ENCODE measurements at regions not wholly inside any gene's neighbourhood (a gene's known extent, or its start where the extent isn't known, plus 50 kb on each side); places are given as distances from the start of the nearest gene placed in this dataset.

- TF ChIP-seq EGR1 (IDR thresholded peaks at IDR 0.05) = no peak
- no peak for TF ChIP-seq TEAD4 (IDR thresholded peaks at IDR 0.05)
- no peak for TF ChIP-seq RAD21 (IDR thresholded peaks at IDR 0.05; ENCODE audit: low read depth)
- no peak for TF ChIP-seq ZBTB7A (IDR thresholded peaks at IDR 0.05; ENCODE audit: low read depth)
- no peak for TF ChIP-seq CEBPB (IDR thresholded peaks at IDR 0.05)
- TF ChIP-seq NFIC (IDR thresholded peaks at IDR 0.05) = no peak
- no peak for TF ChIP-seq CREB1 (IDR thresholded peaks at IDR 0.05; ENCODE audit: low read depth)
- no peak for TF ChIP-seq FOXM1 (IDR thresholded peaks at IDR 0.05; ENCODE audit: borderline replicate concordance, low read depth)
- no peak for TF ChIP-seq TAF1 (IDR thresholded peaks at IDR 0.05; ENCODE audit: low read depth)
- TF ChIP-seq EP300 (IDR thresholded peaks at IDR 0.05; ENCODE audit: borderline replicate concordance) = no peak
- TF ChIP-seq REST (IDR thresholded peaks at IDR 0.05; ENCODE audit: low read depth) = no peak
- TF ChIP-seq TCF12 (IDR thresholded peaks at IDR 0.05; ENCODE audit: low read depth) = no peak
- TF ChIP-seq YY1 (IDR thresholded peaks at IDR 0.05; ENCODE audit: low read depth) = no peak
- TF ChIP-seq, protein P1, sequence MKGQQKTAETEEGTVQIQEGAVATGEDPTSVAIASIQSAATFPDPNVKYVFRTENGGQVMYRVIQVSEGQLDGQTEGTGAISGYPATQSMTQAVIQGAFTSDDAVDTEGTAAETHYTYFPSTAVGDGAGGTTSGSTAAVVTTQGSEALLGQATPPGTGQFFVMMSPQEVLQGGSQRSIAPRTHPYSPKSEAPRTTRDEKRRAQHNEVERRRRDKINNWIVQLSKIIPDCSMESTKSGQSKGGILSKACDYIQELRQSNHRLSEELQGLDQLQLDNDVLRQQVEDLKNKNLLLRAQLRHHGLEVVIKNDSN (IDR thresholded peaks at IDR 0.05) = no peak
These were observed 1186.5 kb upstream of the ADGRL3 start for GRCh38 chr4:60013464-60014184.

DNA sequence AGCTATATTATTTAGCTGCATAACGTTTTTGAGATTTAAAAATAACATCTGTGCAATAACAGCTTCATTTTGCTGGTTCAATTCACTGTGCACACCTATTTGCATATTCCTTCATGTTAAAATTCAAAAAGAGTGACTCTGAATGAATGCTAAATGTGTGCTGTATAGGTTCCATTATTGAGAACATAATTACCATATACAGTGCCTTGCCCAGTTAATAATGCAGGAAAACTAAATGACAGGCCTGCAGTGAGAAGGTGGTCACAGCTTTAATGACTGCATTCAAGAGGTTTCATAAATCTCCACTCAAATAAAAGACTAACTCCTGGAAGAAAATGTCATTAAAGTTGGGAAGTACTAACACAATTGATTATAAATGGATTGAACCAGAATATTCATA lies 1183.2 kb upstream of the ADGRL3 start:
- TF ChIP-seq CEBPB (IDR thresholded peaks at IDR 0.05) (no peak), EGR1 (IDR thresholded peaks at IDR 0.05) (no peak), RAD21 (IDR thresholded peaks at IDR 0.05; ENCODE audit: low read depth) (no peak), REST (IDR thresholded peaks at IDR 0.05; ENCODE audit: low read depth) (no peak), TEAD4 (IDR thresholded peaks at IDR 0.05) (no peak), NFIC (IDR thresholded peaks at IDR 0.05) (no peak), EP300 (IDR thresholded peaks at IDR 0.05; ENCODE audit: borderline replicate concordance) (no peak), FOXM1 (IDR thresholded peaks at IDR 0.05; ENCODE audit: borderline replicate concordance, low read depth) (no peak)
- TF ChIP-seq, protein P1 (IDR thresholded peaks at IDR 0.05) = no peak

DNA sequence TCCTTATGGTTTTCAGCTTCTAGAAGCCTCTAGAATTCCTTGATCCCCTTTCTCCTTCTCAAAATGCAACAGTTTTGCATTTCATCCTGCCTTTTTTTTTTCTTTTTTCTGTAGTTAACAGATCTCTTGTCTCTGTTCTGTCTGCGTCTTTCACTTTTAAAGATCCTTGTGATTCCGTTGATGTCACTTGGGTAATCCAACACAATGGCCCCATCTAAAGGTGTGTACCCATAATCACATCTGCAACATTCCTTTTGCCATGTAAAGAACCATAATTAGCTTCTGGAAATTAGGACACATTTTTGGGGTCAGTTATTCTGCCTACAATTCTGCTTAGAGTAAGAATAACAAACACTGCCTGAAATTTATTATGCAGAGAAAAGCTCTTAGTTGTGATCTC lies 1180.9 kb upstream of the ADGRL3 start:
- TF ChIP-seq MAX (IDR thresholded peaks at IDR 0.05) (no peak), NFIC (IDR thresholded peaks at IDR 0.05) (no peak), YY1 (IDR thresholded peaks at IDR 0.05; ENCODE audit: low read depth) (no peak), CEBPB (IDR thresholded peaks at IDR 0.05) (no peak), EGR1 (IDR thresholded peaks at IDR 0.05) (no peak), CREB1 (IDR thresholded peaks at IDR 0.05; ENCODE audit: low read depth) (no peak), ZBTB7A (IDR thresholded peaks at IDR 0.05; ENCODE audit: low read depth) (no peak), TAF1 (IDR thresholded peaks at IDR 0.05; ENCODE audit: low read depth) (no peak), TEAD4 (IDR thresholded peaks at IDR 0.05) (no peak)
- TF ChIP-seq, protein P1 (IDR thresholded peaks at IDR 0.05) = no peak

DNA sequence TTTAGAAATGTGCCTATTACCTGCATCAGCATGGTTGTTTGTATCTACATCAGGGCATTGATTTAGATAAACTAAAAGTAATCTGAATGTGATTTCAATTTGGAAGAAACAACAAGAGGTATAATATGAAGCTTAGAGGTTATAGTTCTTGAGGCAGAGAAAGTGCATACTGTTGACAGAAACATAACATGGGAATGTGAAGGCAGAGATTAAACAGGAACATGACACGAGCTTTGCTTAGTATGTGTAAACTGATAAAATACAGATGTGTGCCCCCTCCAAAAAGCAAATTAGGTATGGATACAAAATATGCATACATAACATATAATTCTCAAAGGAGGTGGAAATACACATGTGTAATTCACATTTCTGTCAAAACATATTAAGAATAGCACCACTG lies 1180.2 kb upstream of the ADGRL3 start:
- TF ChIP-seq EGR1 (IDR thresholded peaks at IDR 0.05) (no peak), RAD21 (IDR thresholded peaks at IDR 0.05; ENCODE audit: low read depth) (no peak), REST (IDR thresholded peaks at IDR 0.05; ENCODE audit: low read depth) (no peak), EP300 (IDR thresholded peaks at IDR 0.05; ENCODE audit: borderline replicate concordance) (no peak), TEAD4 (IDR thresholded peaks at IDR 0.05) (no peak), MAX (IDR thresholded peaks at IDR 0.05) (no peak), NFIC (IDR thresholded peaks at IDR 0.05) (no peak), CEBPB (IDR thresholded peaks at IDR 0.05) (no peak), TAF1 (IDR thresholded peaks at IDR 0.05; ENCODE audit: low read depth) (no peak), CREB1 (IDR thresholded peaks at IDR 0.05; ENCODE audit: low read depth) (no peak), TCF12 (IDR thresholded peaks at IDR 0.05; ENCODE audit: low read depth) (no peak), YY1 (IDR thresholded peaks at IDR 0.05; ENCODE audit: low read depth) (no peak), FOXM1 (IDR thresholded peaks at IDR 0.05; ENCODE audit: borderline replicate concordance, low read depth) (no peak), ZBTB7A (IDR thresholded peaks at IDR 0.05; ENCODE audit: low read depth) (no peak)
- TF ChIP-seq, protein P1 (IDR thresholded peaks at IDR 0.05) = no peak

Measured in Ishikawa (cell line).